ENCODE measurements at regions not wholly inside any gene's neighbourhood (a gene's known extent, or its start where the extent isn't known, plus 50 kb on each side); places are given as distances from the start of the nearest gene placed in this dataset.

DNA sequence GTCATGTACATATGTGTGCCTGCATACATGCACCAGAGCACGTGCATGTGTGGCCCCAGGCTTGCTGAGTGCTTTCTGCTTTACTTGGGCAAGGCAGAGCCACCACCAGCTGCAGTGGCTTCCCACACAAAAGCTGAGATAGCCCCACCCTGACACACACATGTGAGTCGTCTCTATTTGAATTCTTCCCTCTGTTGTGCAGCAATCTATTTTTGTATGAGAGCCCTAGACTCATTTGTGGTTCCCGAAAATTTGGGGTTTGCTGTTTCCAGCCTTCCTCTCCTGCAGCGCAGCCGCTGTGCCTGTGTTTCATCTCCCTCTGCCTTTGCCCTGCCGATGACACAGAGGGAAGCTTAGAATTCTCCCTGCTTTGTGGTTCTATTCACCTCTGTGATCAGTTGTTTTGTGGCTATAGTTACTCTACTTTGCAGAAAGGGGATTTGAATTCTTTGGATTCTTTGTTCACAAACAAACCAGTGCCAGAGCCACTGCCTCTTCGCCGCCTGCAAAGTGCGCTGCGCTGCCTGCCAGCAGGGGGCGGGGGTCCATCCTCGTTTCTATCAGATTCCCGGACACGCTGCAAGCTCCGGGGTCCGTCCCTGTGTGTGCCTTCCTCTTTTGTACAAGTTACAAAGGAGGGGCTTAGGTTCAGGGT lies 95.8 kb upstream of the DAP start:
- in situ Hi-C loops (cut with HindIII; ENCODE audit: low sequenced_read_pairs): no loop called here

DNA sequence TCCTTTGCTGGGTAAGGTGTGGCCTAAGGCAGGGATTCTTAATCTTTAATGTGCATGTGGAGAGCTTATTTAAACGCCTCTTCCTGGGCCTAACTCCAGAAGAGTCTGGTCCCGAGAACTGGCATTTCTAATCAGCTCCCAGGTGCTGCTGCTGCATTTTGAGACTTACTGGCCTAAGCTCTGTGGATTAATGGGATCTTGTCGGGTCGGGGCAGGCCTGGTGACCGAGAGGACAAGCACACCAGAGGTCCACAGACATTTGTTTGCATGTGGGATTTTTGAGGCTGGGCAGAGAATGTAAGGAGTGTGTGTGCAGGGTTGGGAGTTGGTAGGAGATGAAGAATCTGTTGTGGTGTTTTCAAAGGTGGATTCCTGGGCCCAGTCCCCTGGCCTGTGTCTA lies 95.0 kb upstream of the DAP start:
- in situ Hi-C loops (cut with HindIII; ENCODE audit: low sequenced_read_pairs): no loop called here

More for the DNA sequence above, 95.8 kb upstream of the DAP start:
- DNase-seq (ENCODE audit: low spot score): no peak

DNA sequence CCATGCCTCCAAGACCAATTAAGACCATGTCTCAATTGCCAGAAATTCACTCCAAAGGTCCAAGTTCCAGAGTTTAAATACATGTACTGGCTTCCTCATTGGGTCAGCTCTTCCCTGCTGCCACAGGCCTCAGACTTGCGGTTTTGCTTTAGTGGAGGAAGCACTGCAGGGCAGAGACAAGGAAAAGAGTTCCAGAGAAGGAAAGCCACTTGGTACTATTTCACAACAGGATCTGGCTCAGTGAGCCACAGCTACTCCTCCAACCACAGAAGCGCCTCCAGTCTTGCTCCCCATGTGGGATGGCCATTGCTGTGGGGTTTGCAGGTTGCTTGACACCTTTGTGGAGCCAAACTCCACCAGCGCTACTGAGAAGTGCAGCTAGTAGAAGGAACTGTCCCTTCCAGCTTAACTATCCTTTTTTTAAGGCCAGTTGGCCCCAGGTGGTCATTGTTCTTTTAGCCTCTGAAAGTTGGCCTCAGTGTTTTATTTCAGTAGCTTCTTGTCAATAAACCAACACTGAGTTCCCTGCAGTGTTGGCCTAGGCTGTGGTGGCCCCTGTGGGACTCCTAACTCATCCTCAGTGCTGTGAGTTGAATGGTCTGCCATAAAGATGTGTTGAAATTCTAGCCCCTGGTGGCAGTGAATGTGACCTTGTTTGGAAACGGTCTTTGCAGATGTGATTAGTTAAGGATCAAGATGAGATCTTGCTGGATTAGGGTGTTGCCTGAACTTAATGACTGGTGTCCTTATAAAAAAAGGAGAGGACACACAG lies 93.7 kb upstream of the DAP start:
- in situ Hi-C loops (cut with HindIII; ENCODE audit: low sequenced_read_pairs): no loop called here
- no peak for DNase-seq (ENCODE audit: low spot score)

More for the DNA sequence above, 95.0 kb upstream of the DAP start:
- no peak for DNase-seq (ENCODE audit: low spot score)

DNA sequence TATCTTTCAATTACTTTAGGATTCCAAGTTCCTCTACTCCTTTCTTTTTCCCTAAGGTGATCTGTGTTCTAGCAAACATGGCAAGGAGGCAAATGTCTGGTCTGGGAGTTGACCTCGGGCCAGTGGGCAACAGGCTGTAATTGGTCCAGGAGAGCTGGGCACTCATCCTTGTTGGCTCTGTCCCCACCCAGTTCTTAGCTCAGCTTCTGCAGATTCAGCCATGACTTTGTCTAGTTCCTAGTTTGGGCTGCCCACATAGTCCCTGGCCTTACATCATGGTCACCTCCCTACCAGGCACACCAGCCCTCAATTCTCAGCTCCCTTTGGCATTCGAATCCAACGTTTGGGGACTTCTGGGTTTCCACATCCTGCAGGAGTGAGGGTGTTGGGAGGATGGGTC lies 92.1 kb upstream of the DAP start:
- in situ Hi-C loops (cut with HindIII; ENCODE audit: low sequenced_read_pairs): no loop called here
- no peak for DNase-seq (ENCODE audit: low spot score)

DNA sequence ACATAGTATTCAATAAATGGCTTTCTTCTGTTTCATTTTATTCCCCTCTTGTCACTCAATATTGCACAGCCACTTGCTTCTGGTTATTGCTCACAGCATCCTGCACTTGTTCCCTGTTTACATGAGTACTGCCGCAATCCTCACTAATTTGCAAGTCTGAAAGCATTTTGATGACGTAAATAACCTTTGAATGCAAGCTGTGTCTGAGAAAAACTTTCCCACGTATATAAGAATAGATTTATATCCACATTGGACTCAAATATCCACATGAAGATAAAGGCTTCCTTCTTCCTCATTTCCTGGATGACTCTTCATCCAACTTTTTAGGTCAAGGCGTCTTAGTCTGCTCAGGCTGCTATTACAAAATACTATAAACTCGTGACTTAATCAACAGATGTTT lies 88.2 kb upstream of the DAP start:
- no peak for DNase-seq (ENCODE audit: low spot score)
- in situ Hi-C loops (cut with HindIII; ENCODE audit: low sequenced_read_pairs): no loop called here

DNA sequence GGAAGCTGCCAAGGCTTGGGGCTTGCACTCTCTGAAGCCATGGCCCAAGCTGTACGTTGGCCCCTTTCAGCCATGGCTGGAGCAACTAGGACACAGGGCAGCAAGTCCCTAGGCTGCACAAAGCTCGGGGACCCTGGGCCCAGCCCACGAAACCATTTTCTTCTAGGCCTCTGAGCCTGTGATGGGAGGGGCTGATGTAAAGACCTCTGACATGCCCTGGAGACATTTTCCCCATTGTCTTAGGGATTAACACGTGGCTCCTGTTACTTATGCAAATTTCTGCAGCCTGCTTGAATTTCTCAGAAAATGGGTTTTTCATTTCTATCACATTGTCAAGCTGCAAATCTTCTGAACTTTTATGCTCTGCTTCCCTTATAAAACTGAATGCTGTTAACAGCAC lies 83.0 kb upstream of the DAP start:
- DNase-seq (ENCODE audit: low spot score): no peak
- in situ Hi-C loops (cut with HindIII; ENCODE audit: low sequenced_read_pairs): no loop called here

DNA sequence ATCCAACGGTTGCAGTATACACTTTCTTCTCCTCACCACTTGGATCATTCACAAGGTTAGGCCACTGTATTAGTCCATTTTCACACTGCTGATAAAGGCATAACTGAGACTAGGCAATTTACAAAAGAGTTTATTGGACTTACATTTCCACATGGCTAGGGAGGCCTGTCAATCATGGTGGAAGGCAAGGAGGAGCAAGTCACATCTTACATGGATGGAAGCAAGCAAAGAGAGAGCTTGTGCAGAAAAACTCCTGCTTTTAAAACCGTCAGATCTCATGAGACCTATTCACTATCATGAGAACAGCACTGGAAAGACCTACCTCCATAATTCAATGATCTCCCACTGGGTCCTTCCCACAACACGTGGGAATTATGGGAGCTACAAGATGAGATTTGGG lies 81.8 kb upstream of the DAP start:
- in situ Hi-C loops (cut with HindIII; ENCODE audit: low sequenced_read_pairs): no loop called here
- DNase-seq (ENCODE audit: low spot score): no peak

DNA sequence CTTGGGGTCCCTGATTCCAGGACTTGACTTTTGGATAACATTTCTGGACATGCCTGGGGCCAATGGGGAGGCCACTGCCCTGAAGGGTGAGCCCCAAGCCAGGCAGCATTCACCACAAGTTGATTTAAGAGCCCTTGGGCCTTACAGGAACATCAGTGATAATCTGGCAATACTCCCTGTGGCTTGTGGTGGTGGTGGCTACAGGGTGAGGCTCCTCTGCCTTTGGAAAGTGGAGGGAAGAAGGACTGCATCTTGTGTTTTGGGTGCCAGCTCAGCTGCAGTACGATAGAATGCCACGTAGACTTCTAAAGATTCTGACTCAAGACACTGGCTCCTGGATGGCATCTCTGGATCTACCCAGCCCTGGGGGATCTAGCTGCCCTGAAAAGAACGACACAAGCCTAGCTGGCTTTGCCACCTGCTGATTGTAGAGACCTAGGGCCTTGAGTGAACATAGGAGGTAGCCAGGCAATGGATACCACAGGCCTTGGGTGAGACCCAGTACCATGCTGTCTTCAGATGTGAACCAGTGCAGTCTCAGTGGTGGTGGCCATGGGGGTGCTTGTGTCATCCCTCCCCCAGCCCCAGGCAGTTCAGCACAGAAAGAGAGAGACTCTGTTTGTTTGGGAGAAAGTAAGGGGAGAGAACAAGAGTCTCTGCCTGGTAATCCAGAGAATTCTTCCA lies 79.0 kb upstream of the DAP start:
- in situ Hi-C loops (cut with HindIII; ENCODE audit: low sequenced_read_pairs): no loop called here
- no peak for DNase-seq (ENCODE audit: low spot score)

DNA sequence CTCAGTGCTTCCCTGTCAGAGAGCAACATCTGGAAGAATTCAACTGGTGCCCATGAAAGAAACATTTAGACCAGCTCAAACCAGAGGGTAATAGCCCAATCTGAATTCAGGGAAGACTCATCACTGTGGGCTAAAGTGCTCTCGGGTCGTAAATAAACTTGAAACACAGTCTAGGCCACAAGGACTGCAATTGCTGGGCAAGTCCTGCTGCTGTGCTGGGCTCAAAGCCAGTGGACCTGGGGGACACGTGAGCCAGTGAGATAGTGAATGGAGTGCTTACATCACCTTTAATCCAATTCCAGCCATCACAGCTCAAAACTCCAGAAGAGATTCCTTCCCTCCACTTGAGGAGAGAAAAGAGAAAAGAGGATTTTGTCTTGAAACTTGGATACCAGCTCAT lies 78.1 kb upstream of the DAP start:
- DNase-seq (ENCODE audit: low spot score): no peak
- in situ Hi-C loops (cut with HindIII; ENCODE audit: low sequenced_read_pairs): no loop called here

DNA sequence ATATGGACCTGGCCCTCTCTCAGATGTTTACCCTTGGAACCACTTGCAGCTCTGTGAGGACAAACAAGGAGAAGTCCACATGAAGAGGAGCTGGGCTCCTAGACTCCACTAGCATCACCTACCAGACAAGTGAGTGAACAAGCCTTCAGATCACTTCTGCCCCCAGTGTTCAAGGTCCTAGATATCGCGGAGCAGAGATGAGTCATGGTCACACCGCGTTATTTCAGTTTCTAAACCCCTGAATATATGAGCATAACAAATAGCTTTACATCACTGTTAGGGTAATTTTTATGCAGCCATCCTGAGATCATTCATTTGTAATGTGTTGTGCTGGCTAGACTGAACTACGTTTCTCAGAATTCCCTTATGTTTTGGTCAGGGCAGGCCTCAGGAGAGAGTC lies 77.0 kb upstream of the DAP start:
- in situ Hi-C loops (cut with HindIII; ENCODE audit: low sequenced_read_pairs): no loop called here
- no peak for DNase-seq (ENCODE audit: low spot score)

DNA sequence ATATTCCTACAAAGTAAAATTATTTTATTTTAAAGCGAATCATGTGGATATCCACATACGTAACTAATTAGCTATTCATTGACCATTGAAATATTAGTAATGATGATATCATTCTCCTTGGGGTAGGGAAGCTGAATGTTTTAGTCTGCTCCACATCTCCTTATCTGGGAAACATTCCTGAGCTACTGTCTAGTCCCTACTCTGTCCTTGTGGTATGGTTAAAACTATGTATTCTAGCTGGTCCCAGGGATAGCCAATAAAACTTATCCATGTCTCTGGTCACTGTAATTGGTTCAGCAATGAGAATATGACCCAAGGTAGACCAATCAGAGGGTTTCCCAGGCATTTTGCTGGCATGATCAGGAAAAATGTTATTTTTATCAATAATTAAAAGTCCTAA lies 76.0 kb upstream of the DAP start:
- in situ Hi-C loops (cut with HindIII; ENCODE audit: low sequenced_read_pairs): no loop called here

DNA sequence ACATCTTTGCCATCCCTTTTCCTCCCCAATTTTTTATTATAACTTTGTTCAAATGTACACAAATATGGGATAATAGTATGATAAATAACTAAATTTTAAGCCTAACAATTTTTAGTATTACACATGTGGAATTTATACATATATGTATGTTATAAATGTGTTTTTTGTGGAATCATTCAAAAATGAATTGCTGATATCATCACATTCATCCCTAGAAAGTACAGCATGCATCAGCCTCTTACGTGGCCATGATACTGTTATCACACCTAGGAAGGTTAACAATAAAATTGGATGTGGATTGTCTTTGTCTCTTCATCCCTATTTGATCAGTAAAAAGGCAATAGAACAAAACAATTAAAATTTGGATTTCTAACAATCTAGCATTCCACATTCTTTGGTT lies 73.7 kb upstream of the DAP start:
- in situ Hi-C loops (cut with HindIII; ENCODE audit: low sequenced_read_pairs): no loop called here
- DNase-seq (ENCODE audit: low spot score): no peak

More for the DNA sequence above, 76.0 kb upstream of the DAP start:
- no peak for DNase-seq (ENCODE audit: low spot score)

DNA sequence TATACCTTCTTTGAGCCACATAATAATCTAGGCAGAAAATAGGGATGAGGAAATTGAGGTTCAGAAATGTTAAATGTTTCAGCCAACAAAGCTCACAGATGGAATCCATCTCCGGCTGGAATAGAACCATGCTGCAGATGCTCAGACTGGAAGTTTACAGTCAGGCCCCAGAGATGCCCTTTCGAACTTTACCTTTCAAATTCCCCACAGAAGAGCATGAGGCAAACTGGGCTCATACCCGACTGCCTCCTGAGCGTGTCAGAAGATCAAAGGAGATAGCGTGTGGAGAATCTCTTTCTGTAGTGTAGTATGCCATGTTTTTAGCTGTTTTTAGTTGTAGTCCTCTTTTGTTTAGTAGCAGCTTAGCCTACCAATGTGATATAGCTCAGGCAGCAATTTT lies 72.0 kb upstream of the DAP start:
- in situ Hi-C loops (cut with HindIII; ENCODE audit: low sequenced_read_pairs): no loop called here
- DNase-seq (ENCODE audit: low spot score): no peak

DNA sequence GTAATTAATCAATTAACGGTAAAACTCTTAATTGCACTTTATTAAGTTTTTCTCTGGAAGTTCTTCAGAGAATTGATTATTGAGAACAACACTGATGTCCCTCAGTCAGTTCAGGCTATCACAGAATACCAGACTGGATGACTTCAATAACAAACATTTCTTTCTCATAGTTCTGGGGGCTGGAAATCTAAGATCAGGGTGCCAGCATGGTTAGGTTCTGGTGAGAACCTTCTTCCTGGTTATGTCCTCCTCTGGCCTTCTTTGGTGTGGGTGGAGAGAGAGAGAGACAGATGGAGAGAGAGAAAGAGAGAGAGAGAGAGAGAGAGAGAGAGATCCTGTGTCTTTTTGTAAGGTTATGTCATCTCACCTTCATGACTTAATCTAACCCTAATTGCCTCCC lies 71.4 kb upstream of the DAP start:
- no peak for DNase-seq (ENCODE audit: low spot score)
- in situ Hi-C loops (cut with HindIII; ENCODE audit: low sequenced_read_pairs): no loop called here

DNA sequence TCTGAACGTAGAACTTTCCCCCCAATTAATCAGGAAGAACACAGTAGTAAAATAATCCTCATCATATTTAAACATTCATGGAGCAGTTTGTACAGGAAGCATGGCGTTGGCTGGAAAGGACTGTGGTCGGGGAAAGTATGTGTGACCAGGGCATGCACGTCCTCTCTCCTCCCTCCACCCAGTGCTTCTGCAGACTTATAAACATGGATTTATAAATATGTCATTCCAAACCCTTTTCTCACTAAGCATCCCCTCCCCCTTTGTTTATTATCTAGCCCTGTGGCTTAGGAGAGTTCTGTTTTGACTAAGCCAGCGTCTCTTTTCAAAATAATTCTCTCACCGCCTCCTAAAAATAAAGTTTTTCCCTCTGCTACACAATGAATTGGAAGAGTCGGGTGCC lies 70.4 kb upstream of the DAP start:
- in situ Hi-C loops (cut with HindIII; ENCODE audit: low sequenced_read_pairs): no loop called here
- no peak for DNase-seq (ENCODE audit: low spot score)

DNA sequence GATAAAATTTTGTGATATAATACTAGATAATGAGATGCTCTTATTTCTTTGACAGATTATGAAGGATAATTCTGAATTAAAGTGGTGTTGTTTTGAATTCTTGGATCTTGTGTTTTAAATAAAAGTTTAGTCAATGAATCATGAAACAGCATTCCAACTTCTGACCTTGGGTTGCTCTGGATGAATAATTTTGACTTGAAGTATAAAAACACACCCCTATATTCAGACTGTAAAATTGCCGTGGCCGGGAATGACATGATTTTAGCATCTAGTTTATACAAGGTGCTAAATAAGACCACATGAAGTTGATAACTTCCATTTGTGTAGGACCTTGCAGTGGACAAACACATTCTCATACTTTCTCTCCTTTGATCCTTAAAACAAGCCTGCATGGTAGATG lies 67.2 kb upstream of the DAP start:
- in situ Hi-C loops (cut with HindIII; ENCODE audit: low sequenced_read_pairs): no loop called here
- DNase-seq (ENCODE audit: low spot score): no peak

DNA sequence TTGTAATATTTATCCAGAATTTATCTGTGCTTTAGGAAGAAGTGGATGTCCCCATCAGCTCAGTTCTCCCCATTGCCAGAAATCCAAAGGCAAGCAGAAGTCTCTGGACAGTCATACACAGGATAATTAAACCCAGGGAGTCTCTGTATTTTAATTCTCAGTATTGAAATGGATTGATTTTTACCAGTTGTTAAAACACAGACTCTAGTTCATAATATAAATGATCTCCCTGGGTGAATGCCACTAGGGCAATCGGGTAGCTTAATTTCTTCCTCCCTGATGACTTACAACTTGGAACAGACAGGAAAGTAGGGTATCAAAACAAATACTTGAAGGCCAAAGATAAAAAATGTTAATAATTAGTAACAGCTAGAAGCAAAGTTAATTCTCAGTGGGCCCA lies 66.5 kb upstream of the DAP start:
- DNase-seq (ENCODE audit: low spot score): no peak
- in situ Hi-C loops (cut with HindIII; ENCODE audit: low sequenced_read_pairs): no loop called here

DNA sequence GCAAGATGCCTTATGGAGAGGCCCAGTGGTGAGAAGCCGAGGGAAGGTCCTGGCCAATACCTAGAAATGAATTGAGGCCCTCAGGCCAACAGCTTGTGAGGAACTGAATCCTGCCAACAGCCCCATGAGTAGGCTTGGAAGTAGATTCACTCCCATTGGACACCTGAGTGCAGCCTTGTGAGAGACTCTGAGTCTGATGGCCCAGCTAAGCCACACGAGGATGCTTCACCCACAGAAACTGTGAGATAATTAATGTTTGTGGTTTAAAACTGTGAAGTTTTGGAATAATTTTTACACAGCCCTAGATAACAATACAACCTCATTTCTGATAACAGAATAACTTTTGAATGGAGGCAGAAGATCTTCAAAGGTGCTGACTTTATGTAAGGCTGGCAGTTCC lies 65.9 kb upstream of the DAP start:
- DNase-seq (ENCODE audit: low spot score): no peak
- in situ Hi-C loops (cut with HindIII; ENCODE audit: low sequenced_read_pairs): no loop called here

DNA sequence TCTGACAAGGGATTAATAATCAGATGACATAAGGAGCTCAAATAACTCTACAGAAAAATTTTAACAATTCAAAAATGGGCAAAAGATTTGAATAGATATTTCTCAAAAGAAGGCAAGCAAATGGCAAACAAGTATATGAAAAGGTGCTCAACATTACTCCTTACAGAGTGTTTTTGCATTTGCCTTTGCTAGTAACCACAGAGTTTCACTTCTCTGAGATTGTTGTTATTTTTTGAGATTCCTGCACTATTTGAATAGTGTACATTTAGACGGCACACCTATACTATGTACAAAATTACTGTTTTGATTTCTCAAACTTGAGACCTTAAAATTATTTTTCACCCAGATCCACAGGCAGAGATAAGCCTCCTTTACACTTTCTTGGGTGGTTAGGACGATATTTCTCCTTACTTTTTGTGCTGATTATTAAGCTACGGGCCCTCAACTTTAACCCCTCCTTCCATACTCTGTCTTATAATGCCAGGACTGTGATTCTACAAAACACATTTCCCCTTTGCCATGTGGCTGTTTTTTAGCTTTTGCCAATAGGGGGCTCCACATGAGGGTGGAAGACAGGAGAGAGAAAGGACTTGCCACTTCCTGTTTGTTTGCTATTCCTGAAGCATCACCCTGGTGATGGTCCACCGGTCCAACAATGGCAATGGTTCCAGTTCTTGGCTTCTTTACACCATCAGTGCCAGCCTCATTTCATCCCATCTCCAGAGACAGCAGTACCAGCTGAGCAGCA lies 65.0 kb upstream of the DAP start:
- in situ Hi-C loops (cut with HindIII; ENCODE audit: low sequenced_read_pairs): no loop called here
- DNase-seq (ENCODE audit: low spot score): no peak

DNA sequence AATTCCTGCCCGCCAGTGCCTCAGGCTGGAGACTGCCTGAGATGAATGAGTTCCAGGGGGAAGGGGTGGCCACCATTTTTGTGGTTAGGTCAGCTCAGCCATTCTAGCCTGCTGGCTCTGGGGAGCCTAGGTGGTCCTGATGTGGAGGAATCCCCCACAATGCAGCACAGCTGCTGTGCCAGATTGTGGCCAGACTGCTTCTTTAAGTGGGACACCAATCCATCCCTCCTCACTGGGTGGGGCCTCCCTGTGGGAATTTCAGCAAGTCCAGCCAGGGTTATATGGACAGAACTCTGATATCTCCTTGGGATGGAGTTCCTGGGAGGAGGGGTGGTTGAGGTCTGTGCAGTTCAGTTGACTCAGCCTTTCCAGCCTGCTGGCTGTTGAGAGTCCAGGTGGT lies 51.2 kb upstream of the DAP start:
- in situ Hi-C loops (cut with HindIII; ENCODE audit: low sequenced_read_pairs): no loop called here
- DNase-seq (ENCODE audit: low spot score): no peak
